ENCODE measurements at regions not wholly inside any gene's neighbourhood (a gene's known extent, or its start where the extent isn't known, plus 50 kb on each side); places are given as distances from the start of the nearest gene placed in this dataset.

- no peak for TF ChIP-seq CTCF (IDR thresholded peaks at IDR 0.05)
- no peaks in the 10 kb centered on the region for H3K36me3 ChIP-seq (ENCODE audit: control insufficient read depth, insufficient read depth, low read length)
- no peak overlapping the region for H3K27ac ChIP-seq
- no peak overlapping the region for H3K4me2 ChIP-seq (ENCODE audit: low read length)
- H3K27me3 ChIP-seq (ENCODE audit: control insufficient read depth, insufficient read depth, low read length): no peaks in the 10 kb centered on the region
- H3K4me1 ChIP-seq: no peaks in the 10 kb centered on the region
- H3K79me2 ChIP-seq: no peaks in the 10 kb centered on the region
- H2AFZ ChIP-seq: no peak overlapping the region
- H3K9ac ChIP-seq: no peak overlapping the region
- H3K9me3 ChIP-seq (ENCODE audit: control insufficient read depth, low read length): no peaks in the 10 kb centered on the region
- H3K4me3 ChIP-seq (ENCODE audit: low read depth, low read length): no peak overlapping the region
Observed at GRCh38 chr6:19761121-19761520, 76.0 kb upstream of the ID4 start.

GRCh38 chr6:19771753-19772336 lies 65.3 kb upstream of the ID4 start:
- H3K4me2 ChIP-seq (ENCODE audit: low read length): no peak overlapping the region
- no peaks in the 10 kb centered on the region for H3K4me1 ChIP-seq
- no peak for TF ChIP-seq CTCF (IDR thresholded peaks at IDR 0.05)
- no peaks in the 10 kb centered on the region for H3K79me2 ChIP-seq
- no peaks in the 10 kb centered on the region for H3K36me3 ChIP-seq (ENCODE audit: control insufficient read depth, insufficient read depth, low read length)
- no peak overlapping the region for H3K27ac ChIP-seq
- H3K4me3 ChIP-seq (ENCODE audit: low read depth, low read length): no peak overlapping the region
- H2AFZ ChIP-seq: no peak overlapping the region
- H3K9me3 ChIP-seq (ENCODE audit: control insufficient read depth, low read length): no peaks in the 10 kb centered on the region
- H3K27me3 ChIP-seq (ENCODE audit: control insufficient read depth, insufficient read depth, low read length): no peaks in the 10 kb centered on the region
- no peak overlapping the region for H3K9ac ChIP-seq

GRCh38 chr6:19772891-19773290 lies 64.3 kb upstream of the ID4 start:
- no peak overlapping the region for H3K4me2 ChIP-seq (ENCODE audit: low read length)

GRCh38 chr6:19781269-19781668 lies 55.9 kb upstream of the ID4 start:
- no peak overlapping the region for H2AFZ ChIP-seq
- H3K27ac ChIP-seq: no peak overlapping the region
- no peaks in the 10 kb centered on the region for H3K79me2 ChIP-seq
- H3K27me3 ChIP-seq (ENCODE audit: control insufficient read depth, insufficient read depth, low read length): no peaks in the 10 kb centered on the region
- H3K4me2 ChIP-seq (ENCODE audit: low read length): no peak overlapping the region
- no peak overlapping the region for H3K4me3 ChIP-seq (ENCODE audit: low read depth, low read length)
- no peaks in the 10 kb centered on the region for H3K4me1 ChIP-seq
- H3K9me3 ChIP-seq (ENCODE audit: control insufficient read depth, low read length): no peaks in the 10 kb centered on the region
- TF ChIP-seq CTCF (IDR thresholded peaks at IDR 0.05): no peak
- H3K36me3 ChIP-seq (ENCODE audit: control insufficient read depth, insufficient read depth, low read length): no peaks in the 10 kb centered on the region
- H3K9ac ChIP-seq: no peak overlapping the region

More at GRCh38 chr6:19772891-19773290, 64.3 kb upstream of the ID4 start:
- H3K9me3 ChIP-seq (ENCODE audit: control insufficient read depth, low read length): no peaks in the 10 kb centered on the region
- H3K27ac ChIP-seq: no peak overlapping the region
- H3K27me3 ChIP-seq (ENCODE audit: control insufficient read depth, insufficient read depth, low read length): no peaks in the 10 kb centered on the region
- no peak for TF ChIP-seq CTCF (IDR thresholded peaks at IDR 0.05)
- no peak overlapping the region for H3K4me3 ChIP-seq (ENCODE audit: low read depth, low read length)
- no peak overlapping the region for H3K9ac ChIP-seq
- no peaks in the 10 kb centered on the region for H3K36me3 ChIP-seq (ENCODE audit: control insufficient read depth, insufficient read depth, low read length)
- no peak overlapping the region for H2AFZ ChIP-seq
- no peaks in the 10 kb centered on the region for H3K4me1 ChIP-seq
- no peaks in the 10 kb centered on the region for H3K79me2 ChIP-seq

- H2AFZ ChIP-seq: no peak overlapping the region
- no peaks in the 10 kb centered on the region for H3K79me2 ChIP-seq
- H3K9ac ChIP-seq: no peak overlapping the region
- no peak for TF ChIP-seq CTCF (IDR thresholded peaks at IDR 0.05)
- no peak overlapping the region for H3K27ac ChIP-seq
- no peaks in the 10 kb centered on the region for H3K4me1 ChIP-seq
- no peaks in the 10 kb centered on the region for H3K27me3 ChIP-seq (ENCODE audit: control insufficient read depth, insufficient read depth, low read length)
- no peaks in the 10 kb centered on the region for H3K36me3 ChIP-seq (ENCODE audit: control insufficient read depth, insufficient read depth, low read length)
- H3K4me2 ChIP-seq (ENCODE audit: low read length): no peak overlapping the region
- no peaks in the 10 kb centered on the region for H3K9me3 ChIP-seq (ENCODE audit: control insufficient read depth, low read length)
- H3K4me3 ChIP-seq (ENCODE audit: low read depth, low read length): no peak overlapping the region
Observed at GRCh38 chr6:19782588-19782987, 54.6 kb upstream of the ID4 start.

Measured in parathyroid adenoma (tissue), 2 donors.